GM23338 (cell line): ENCODE measurements at regions not wholly inside any gene's neighbourhood (a gene's known extent, or its start where the extent isn't known, plus 50 kb on each side); places are given as distances from the start of the nearest gene placed in this dataset.

Experiments used
- CREB1 ChIP-seq: fragments of 250-450 bp; sonication (Bioruptor Pico); IDR thresholded peaks from 2 replicates; pipeline ENCODE4 v1.5.0; 2020; ENCODE audit warnings: low read depth, mild to moderate bottlenecking, moderate library complexity
- EZH2 ChIP-seq: fragments of 200-600 bp; sonication (generic); IDR thresholded peaks from one replicate; pipeline ENCODE4 v1.8.0; 2017; ENCODE audit warnings: antibody characterized with exemption, mild to moderate bottlenecking, low read depth; ENCODE audit not compliant: unreplicated experiment
- EZH2phosphoT487 ChIP-seq: fragments of 200-600 bp; sonication (generic); IDR thresholded peaks from one replicate; pipeline ENCODE4 v1.8.1; 2018; ENCODE audit warnings: antibody characterized with exemption; ENCODE audit not compliant: unreplicated experiment
- JUNB ChIP-seq: IDR thresholded peaks from one replicate; pipeline ENCODE4 v1.6.1; 2016; ENCODE audit warnings: antibody characterized with exemption; ENCODE audit not compliant: unreplicated experiment
- NANOG ChIP-seq: IDR thresholded peaks from 2 replicates; pipeline ENCODE4 v1.6.1; 2016; ENCODE audit warnings: antibody characterized with exemption, borderline replicate concordance
- POLR2AphosphoS5 ChIP-seq: IDR thresholded peaks from 2 replicates; pipeline ENCODE4 v1.6.1; 2016; ENCODE audit warnings: antibody characterized with exemption, low read depth
- STAT1 ChIP-seq: IDR thresholded peaks from one replicate; pipeline ENCODE4 v1.6.1; 2016; ENCODE audit warnings: antibody characterized with exemption; ENCODE audit not compliant: unreplicated experiment
- ZNF114 ChIP-seq: fragments of 250-450 bp; sonication (Bioruptor Pico); IDR thresholded peaks from 2 replicates; pipeline ENCODE4 v1.5.0; 2020; ENCODE audit warnings: mild to moderate bottlenecking, moderate library complexity
- ZNF331 ChIP-seq: fragments of 250-450 bp; sonication (Bioruptor Pico); IDR thresholded peaks from 2 replicates; pipeline ENCODE4 v1.5.0; 2020; ENCODE audit warnings: low read depth, mild to moderate bottlenecking, moderate library complexity
- TF ChIP-seq, protein P1 (sequence below), 2 experiments: fragments of 200-600 bp in 1 of 2; sonication (generic) in 1 of 2; conservative IDR thresholded peaks; 2 replicates each; pipeline versions ENCODE4 v1.5.1 to v1.6.1; 2016 to 2017; ENCODE audit warnings: antibody characterized with exemption in 2 of 2, low read depth in 2 of 2, mild to moderate bottlenecking in 2 of 2, moderate library complexity in 1 of 2
- TF ChIP-seq, protein P2 (sequence below): IDR thresholded peaks from one replicate; pipeline ENCODE4 v1.6.1; 2018; ENCODE audit warnings: antibody characterized with exemption; ENCODE audit not compliant: unreplicated experiment
- TF ChIP-seq, protein P3 (sequence below): IDR thresholded peaks from 2 replicates; pipeline ENCODE4 v1.6.1; 2016; ENCODE audit warnings: antibody characterized with exemption

DNA sequence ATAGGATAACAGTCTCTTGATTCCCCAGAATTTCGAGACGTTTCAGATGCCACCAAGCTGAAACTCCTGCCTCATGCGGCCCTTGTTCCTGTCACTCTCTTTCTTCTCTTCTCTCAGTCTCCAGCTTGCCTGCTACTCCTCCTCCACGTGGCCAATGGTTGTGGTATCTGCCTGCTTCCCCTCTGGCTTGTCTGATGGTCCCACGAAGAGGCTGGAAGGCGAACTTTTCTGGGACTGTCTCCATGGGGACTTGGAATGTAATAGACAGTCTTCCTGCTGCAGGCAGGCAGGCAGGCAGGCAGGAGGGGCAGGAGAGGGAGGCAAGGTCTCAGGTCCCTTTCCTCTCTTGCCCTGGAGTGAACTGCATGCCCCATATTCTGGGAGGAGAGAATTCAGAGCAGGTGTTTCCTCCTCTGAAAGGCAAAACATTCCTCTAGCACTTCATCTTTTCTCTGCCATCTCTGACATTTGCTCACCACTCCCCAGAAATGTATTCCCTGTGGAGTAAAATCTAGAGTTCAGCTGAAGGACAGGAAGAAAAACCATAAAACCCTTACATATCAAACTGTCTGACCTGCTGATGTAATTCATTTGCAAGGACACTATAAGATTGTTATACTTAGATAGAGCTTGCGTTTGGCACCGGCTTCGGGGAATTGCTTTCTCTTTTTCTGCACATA is 64.1 kb upstream of the GNG12 start:
- TF ChIP-seq, protein P1, sequence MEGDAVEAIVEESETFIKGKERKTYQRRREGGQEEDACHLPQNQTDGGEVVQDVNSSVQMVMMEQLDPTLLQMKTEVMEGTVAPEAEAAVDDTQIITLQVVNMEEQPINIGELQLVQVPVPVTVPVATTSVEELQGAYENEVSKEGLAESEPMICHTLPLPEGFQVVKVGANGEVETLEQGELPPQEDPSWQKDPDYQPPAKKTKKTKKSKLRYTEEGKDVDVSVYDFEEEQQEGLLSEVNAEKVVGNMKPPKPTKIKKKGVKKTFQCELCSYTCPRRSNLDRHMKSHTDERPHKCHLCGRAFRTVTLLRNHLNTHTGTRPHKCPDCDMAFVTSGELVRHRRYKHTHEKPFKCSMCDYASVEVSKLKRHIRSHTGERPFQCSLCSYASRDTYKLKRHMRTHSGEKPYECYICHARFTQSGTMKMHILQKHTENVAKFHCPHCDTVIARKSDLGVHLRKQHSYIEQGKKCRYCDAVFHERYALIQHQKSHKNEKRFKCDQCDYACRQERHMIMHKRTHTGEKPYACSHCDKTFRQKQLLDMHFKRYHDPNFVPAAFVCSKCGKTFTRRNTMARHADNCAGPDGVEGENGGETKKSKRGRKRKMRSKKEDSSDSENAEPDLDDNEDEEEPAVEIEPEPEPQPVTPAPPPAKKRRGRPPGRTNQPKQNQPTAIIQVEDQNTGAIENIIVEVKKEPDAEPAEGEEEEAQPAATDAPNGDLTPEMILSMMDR (conservative IDR thresholded peaks at IDR 0.05; ENCODE audit: low read depth in 2 of 2), result no peak
- no peak for TF ChIP-seq EZH2phosphoT487
- TF ChIP-seq STAT1, result no peak
- no peak for TF ChIP-seq EZH2
- TF ChIP-seq, protein P2, sequence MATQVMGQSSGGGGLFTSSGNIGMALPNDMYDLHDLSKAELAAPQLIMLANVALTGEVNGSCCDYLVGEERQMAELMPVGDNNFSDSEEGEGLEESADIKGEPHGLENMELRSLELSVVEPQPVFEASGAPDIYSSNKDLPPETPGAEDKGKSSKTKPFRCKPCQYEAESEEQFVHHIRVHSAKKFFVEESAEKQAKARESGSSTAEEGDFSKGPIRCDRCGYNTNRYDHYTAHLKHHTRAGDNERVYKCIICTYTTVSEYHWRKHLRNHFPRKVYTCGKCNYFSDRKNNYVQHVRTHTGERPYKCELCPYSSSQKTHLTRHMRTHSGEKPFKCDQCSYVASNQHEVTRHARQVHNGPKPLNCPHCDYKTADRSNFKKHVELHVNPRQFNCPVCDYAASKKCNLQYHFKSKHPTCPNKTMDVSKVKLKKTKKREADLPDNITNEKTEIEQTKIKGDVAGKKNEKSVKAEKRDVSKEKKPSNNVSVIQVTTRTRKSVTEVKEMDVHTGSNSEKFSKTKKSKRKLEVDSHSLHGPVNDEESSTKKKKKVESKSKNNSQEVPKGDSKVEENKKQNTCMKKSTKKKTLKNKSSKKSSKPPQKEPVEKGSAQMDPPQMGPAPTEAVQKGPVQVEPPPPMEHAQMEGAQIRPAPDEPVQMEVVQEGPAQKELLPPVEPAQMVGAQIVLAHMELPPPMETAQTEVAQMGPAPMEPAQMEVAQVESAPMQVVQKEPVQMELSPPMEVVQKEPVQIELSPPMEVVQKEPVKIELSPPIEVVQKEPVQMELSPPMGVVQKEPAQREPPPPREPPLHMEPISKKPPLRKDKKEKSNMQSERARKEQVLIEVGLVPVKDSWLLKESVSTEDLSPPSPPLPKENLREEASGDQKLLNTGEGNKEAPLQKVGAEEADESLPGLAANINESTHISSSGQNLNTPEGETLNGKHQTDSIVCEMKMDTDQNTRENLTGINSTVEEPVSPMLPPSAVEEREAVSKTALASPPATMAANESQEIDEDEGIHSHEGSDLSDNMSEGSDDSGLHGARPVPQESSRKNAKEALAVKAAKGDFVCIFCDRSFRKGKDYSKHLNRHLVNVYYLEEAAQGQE, result no peak
- TF ChIP-seq POLR2AphosphoS5, result no peak
- TF ChIP-seq CREB1 (CRISPR knock-in tag), result no peak
- no peak for TF ChIP-seq JUNB
- TF ChIP-seq, protein P3, sequence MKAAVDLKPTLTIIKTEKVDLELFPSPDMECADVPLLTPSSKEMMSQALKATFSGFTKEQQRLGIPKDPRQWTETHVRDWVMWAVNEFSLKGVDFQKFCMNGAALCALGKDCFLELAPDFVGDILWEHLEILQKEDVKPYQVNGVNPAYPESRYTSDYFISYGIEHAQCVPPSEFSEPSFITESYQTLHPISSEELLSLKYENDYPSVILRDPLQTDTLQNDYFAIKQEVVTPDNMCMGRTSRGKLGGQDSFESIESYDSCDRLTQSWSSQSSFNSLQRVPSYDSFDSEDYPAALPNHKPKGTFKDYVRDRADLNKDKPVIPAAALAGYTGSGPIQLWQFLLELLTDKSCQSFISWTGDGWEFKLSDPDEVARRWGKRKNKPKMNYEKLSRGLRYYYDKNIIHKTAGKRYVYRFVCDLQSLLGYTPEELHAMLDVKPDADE, result no peak
- no peak for TF ChIP-seq NANOG
- TF ChIP-seq ZNF331 (CRISPR knock-in tag), result no peak
- TF ChIP-seq ZNF114 (CRISPR knock-in tag), result no peak
